HG03108 (cell line): ENCODE measurements at regions not wholly inside any gene's neighbourhood (a gene's known extent, or its start where the extent isn't known, plus 50 kb on each side); places are given as distances from the start of the nearest gene placed in this dataset.

Source experiments
- ATAC-seq: cut with Tn5 transposase; IDR thresholded peaks from one replicate; pipeline ENCODE4 v1.9.1; 2021; ENCODE audit warnings: moderate library complexity; ENCODE audit not compliant: unreplicated experiment

DNA sequence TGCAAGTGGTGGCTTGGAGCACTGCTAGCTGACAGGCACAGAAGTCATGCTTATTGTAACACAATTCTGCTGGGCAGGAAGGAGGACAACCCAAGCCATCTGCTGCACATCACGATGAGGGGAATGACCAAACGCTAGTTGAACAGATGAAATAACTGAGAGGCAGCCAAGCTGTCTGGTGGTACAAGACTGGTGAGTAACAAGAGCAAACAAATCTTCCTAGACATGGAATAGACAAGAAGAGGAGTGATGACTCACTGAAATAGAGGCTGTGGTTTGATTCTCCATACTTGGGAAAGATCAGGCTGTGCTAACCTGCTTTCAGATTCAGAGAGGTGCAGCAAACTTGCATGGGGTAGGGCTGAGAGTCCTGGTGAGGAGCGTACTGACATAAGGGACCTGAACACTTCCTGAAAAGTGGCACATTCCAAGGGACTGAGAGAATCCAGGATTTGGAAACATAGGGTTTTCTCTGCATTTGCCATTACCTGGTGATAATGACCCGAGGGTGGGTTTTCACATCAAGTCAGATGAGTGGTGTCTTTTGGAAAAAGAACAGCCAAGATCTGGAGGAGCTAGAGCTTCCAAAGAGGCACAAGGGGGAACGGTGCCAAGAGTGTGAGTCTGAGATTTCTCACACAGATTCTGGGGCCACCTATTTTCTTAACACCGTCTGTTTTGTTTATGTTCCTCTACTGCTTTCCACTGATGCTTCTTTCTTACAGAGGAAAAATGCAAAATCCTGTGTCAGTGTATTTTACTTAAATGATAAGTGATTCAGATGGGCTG, 60.0 kb downstream of the PRL start:
- ATAC-seq, result no peak
